Activated CD8-positive, alpha-beta memory T cell treated with anti-CD3 and anti-CD28 coated beads for 36 hours (primary cell): ENCODE measurements at regions not wholly inside any gene's neighbourhood (a gene's known extent, or its start where the extent isn't known, plus 50 kb on each side); places are given as distances from the start of the nearest gene placed in this dataset.

Experiments used
- CTCF ChIA-PET: fragments of 350-600 bp; sonication (Branson Sonifier 250); formaldehyde crosslinking; loops from one replicate; lab custom pipeline; 2021; ENCODE audit warnings: antibody characterized with exemption; lab: Charles Lee
- POLR2A ChIA-PET: fragments of 350-600 bp; sonication (Branson Sonifier 250); formaldehyde crosslinking; loops from one replicate; lab custom pipeline; 2021; ENCODE audit warnings: antibody characterized with exemption; lab: Charles Lee

DNA sequence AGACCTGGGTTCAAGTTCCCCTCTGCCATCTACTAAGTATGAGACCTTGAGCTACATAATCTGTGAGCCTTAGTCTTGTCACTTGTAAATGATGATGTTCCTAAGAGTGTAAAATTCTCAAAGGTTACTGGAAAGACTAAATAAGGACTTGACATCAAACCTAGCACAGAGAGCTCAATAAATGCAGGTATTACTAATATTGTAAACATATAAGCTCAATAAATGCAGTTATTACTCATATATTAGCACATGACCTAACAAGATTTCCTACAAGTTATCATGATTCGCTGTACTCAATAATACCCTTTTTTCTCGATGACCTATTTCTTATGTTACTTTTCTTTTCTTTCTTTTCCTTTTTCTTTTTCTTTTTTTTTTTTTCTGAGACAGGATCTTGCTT is 174.9 kb downstream of the ZNF281 start:
- CTCF ChIA-PET = interaction anchor here (0.7 kb wide), 1 partner anchor 16 kb away, joined by 3 read pairs; no protein-coding TSS in a partner anchor

GRCh38 chr1:200233393-200233792 is 176.4 kb downstream of the ZNF281 start:
- ChIA-PET POLR2A (no interaction called here), CTCF (no interaction called here)

More for the DNA sequence above, 174.9 kb downstream of the ZNF281 start:
- POLR2A ChIA-PET = no interaction called here

- ChIA-PET POLR2A (no interaction called here), CTCF (no interaction called here)
Measured at GRCh38 chr1:200231787-200232231, 178.0 kb downstream of the ZNF281 start.

DNA sequence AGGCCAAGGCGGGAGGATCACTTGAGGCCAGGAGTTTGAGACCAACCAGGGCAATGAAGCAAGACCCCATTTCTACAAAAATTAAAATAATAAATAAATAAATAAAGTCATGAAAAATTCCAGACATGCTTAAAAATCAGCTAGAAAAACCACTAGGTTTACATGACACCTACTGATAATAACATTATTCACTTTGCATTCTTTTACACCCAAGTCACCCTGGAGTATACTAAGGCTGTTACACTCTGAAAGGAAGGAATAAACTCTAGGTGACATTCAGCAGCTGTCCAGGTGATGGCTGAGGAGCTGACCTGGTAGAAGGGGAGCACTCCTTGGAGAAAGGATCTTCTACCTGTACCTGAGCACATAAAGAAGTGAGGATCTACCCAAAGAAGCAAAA is 179.2 kb downstream of the ZNF281 start:
- ChIA-PET CTCF (no interaction called here), POLR2A (no interaction called here)

- CTCF ChIA-PET = no interaction called here
- POLR2A ChIA-PET = no interaction called here
Measured at GRCh38 chr1:200228486-200228885, 181.3 kb downstream of the ZNF281 start.

DNA sequence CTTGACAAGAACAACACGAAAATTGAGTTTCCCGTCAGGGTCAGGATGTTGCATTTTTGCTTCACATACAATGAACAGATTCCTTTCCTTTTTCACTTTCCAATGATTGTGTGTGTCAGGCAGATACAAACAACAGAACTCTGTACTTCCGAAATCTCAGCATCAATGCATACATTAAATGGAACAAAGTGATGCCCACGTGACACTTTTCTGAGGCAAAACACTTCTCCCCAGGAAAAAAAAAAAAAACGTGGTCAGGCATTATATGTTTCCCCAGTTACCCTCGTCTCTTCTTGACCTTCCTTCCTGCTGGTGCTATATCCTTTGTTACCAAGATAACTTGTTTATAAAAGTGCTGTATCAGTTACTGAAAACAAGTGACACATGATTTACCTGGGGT is 181.8 kb downstream of the ZNF281 start:
- CTCF ChIA-PET = no interaction called here

More for the DNA sequence above, 181.8 kb downstream of the ZNF281 start:
- POLR2A ChIA-PET = no interaction called here
